ENCODE measurements at regions not wholly inside any gene's neighbourhood (a gene's known extent, or its start where the extent isn't known, plus 50 kb on each side); places are given as distances from the start of the nearest gene placed in this dataset.

DNA sequence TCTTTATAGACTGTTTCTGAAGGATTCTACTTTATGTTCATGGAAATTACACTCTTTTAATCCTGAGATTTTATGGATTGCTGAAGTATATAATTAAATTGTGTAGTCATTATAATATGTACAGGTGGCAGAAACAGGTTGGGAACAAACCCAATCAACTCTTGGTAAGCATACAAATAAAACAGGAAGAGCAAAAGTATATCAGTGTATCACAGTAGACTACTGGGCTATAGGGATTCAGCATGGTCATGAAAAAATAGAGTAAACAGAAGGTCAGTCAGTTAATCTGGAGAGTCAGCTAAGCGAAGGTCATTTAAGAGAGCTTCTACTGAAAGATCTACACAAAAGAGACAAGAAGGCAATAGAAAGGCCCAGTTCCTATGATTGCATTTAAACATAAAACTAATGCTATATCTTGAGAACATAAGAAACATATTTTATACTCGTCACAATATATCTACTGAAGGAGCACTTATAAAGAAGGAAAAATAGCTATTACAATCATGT, 178.9 kb upstream of the ECI2 start:
- peaks cover 21% of the 10 kb centered on the region; the same call in 1 of the 2 replicates for H3K9me3 ChIP-seq (ENCODE audit: low read length)
- no TSS peak for BruUV-seq (replicated peaks)
- intact Hi-C loops (cut with micrococcal nuclease): loop anchor here (10.0 kb wide), 1 partner anchor 461 kb away; the partner anchor contains the start of gene CDYL

GRCh38 chr6:4313044-4313686, 177.8 kb upstream of the ECI2 start:
- Histone ChIP-seq H3K27me3 (ENCODE audit: low read length) (no peaks in the 10 kb centered on the region), H3F3A (ENCODE audit: low read length, unreplicated experiment) (peaks cover 4% of the 10 kb centered on the region), H3K9me3 (ENCODE audit: low read length) (peaks cover 21% of the 10 kb centered on the region; the same call in 1 of the 2 replicates), H3K4me2 (ENCODE audit: low read length) (peak overlapping the region; percentile 64), H3K36me3 (ENCODE audit: low read depth, low read length) (0 out of 2 replicates have a peak, but pooled peaks cover 3% of the 10 kb centered on the region), H3K79me2 (ENCODE audit: low read length) (no peaks in the 10 kb centered on the region), H4K20me1 (ENCODE audit: low read length) (no peaks in the 10 kb centered on the region), H3K27ac (ENCODE audit: low read length) (peak overlapping the region; percentile 91), H3K9me2 (replicated peaks; ENCODE audit: low read length) (no peaks in the 10 kb centered on the region), H3K4me1 (ENCODE audit: insufficient read depth, low read length) (peaks cover 28% of the 10 kb centered on the region), H3K4me3 (ENCODE audit: low read length) (peak overlapping the region; percentile 30; the same call in 1 of the 2 replicates), H2AFZ (ENCODE audit: low read length) (peak overlapping the region; percentile 36; the same call in 1 of the 2 replicates), H3K9ac (ENCODE audit: low read length) (peak overlapping the region; percentile 69)
- TF ChIP-seq, protein P1, sequence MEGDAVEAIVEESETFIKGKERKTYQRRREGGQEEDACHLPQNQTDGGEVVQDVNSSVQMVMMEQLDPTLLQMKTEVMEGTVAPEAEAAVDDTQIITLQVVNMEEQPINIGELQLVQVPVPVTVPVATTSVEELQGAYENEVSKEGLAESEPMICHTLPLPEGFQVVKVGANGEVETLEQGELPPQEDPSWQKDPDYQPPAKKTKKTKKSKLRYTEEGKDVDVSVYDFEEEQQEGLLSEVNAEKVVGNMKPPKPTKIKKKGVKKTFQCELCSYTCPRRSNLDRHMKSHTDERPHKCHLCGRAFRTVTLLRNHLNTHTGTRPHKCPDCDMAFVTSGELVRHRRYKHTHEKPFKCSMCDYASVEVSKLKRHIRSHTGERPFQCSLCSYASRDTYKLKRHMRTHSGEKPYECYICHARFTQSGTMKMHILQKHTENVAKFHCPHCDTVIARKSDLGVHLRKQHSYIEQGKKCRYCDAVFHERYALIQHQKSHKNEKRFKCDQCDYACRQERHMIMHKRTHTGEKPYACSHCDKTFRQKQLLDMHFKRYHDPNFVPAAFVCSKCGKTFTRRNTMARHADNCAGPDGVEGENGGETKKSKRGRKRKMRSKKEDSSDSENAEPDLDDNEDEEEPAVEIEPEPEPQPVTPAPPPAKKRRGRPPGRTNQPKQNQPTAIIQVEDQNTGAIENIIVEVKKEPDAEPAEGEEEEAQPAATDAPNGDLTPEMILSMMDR (conservative IDR thresholded peaks at IDR 0.05; ENCODE audit: low read depth, low read length): peak; percentile 74
- TF ChIP-seq EZH2 (IDR thresholded peaks at IDR 0.05; ENCODE audit: low read length, unreplicated experiment) (no peak), EZH2phosphoT487 (IDR thresholded peaks at IDR 0.05; ENCODE audit: borderline replicate concordance, low read length) (no peak)
- intact Hi-C loops (cut with micrococcal nuclease): loop anchor here (1.0 to 10.0 kb wide), 5 partner anchors 88 to 623 kb away; partner anchors contain the start of gene CDYL
- ATAC-seq (peak; percentile 78), DNase-seq (peak; percentile 98)
- no TSS peak for BruUV-seq (replicated peaks)
- POLR2A ChIA-PET (ENCODE audit: unreplicated experiment): no interaction called here
- CTCF ChIA-PET: interaction anchor here (0.5 to 0.7 kb wide), 2 partner anchors 462 to 821 kb away, joined by 4 to 11 read pairs; no protein-coding TSS in a partner anchor

More for the DNA sequence above, 178.9 kb upstream of the ECI2 start:
- DNase-seq: no peak
- POLR2A ChIA-PET (ENCODE audit: unreplicated experiment): interaction anchor here (0.6 kb wide), 1 partner anchor 1157 kb away, joined by 3 read pairs; the partner anchor contains the start of gene TUBB2A
- no peak overlapping the region for H2AFZ ChIP-seq (ENCODE audit: low read length)
- TF ChIP-seq EZH2phosphoT487 (IDR thresholded peaks at IDR 0.05; ENCODE audit: borderline replicate concordance, low read length): no peak
- no peak for TF ChIP-seq EZH2 (IDR thresholded peaks at IDR 0.05; ENCODE audit: low read length, unreplicated experiment)
- H3K9me2 ChIP-seq (replicated peaks; ENCODE audit: low read length): no peaks in the 10 kb centered on the region
- peaks cover 4% of the 10 kb centered on the region for H3F3A ChIP-seq (ENCODE audit: low read length, unreplicated experiment)
- no peaks in the 10 kb centered on the region for H4K20me1 ChIP-seq (ENCODE audit: low read length)
- no peak overlapping the region for H3K4me3 ChIP-seq (ENCODE audit: low read length)
- peak overlapping the region; percentile 91 for H3K27ac ChIP-seq (ENCODE audit: low read length)
- H3K27me3 ChIP-seq (ENCODE audit: low read length): no peaks in the 10 kb centered on the region
- H3K4me2 ChIP-seq (ENCODE audit: low read length): no peak overlapping the region
- H3K79me2 ChIP-seq (ENCODE audit: low read length): no peaks in the 10 kb centered on the region
- peak overlapping the region; percentile 69; the same call in 1 of the 2 replicates for H3K9ac ChIP-seq (ENCODE audit: low read length)
- peaks cover 34% of the 10 kb centered on the region for H3K4me1 ChIP-seq (ENCODE audit: insufficient read depth, low read length)
- H3K36me3 ChIP-seq (ENCODE audit: low read depth, low read length): 0 out of 2 replicates have a peak, but pooled peaks cover 3% of the 10 kb centered on the region
- CTCF ChIA-PET: interaction anchor here (0.7 kb wide), 1 partner anchor 461 kb away, joined by 11 read pairs; no protein-coding TSS in a partner anchor
- ATAC-seq: no peak

DNA sequence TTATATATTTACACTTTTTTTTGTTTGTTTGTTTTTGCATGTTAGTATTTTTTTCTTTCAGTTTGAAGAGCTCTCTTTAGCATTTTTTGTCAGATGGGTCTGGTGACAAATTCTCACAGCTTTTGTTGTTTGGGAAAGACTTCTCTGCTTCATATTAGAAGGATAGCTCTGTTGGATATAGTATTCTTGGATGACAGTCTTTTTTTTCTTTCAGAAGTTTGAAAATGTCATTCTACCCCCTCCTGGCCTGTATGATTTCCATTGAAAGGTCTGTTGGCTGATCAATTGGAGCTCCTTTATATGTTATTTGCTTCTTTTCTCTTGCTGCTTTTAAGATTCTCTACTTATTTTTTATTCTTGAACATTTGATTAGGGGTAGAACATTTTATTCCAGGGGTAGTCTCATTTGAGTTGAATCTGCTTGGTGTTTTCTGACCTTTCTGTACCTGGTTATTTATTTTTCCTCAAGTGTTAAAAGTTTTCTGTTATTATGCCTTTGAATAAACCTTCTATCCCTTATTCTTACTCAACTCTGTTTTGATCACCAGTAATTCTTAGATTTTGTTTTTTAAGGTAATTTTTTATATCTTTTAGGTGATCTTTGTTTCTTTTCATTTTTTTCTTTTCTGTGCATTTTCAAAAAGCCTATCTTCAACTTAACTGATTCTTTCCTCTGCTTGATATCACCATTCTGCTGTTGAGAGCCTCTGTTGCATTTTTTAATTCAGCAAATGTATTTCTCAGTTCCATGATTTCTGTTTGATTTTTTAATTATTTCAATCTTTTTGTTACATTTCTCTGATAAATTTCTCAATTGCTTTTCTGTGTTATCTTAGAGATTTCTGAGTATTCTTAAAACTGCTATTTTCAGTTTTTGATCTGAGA, 176.8 kb upstream of the ECI2 start:
- ChIA-PET POLR2A (ENCODE audit: unreplicated experiment) (no interaction called here), CTCF (no interaction called here)
- BruUV-seq (replicated peaks): no TSS peak
- TF ChIP-seq EZH2phosphoT487 (IDR thresholded peaks at IDR 0.05; ENCODE audit: borderline replicate concordance, low read length): no peak
- no peak for TF ChIP-seq EZH2 (IDR thresholded peaks at IDR 0.05; ENCODE audit: low read length, unreplicated experiment)
- TF ChIP-seq, protein P1 (conservative IDR thresholded peaks at IDR 0.05; ENCODE audit: low read depth, low read length): no peak
- 0 out of 2 replicates have a peak, but pooled peaks cover 3% of the 10 kb centered on the region for H3K36me3 ChIP-seq (ENCODE audit: low read depth, low read length)
- no peak for DNase-seq
- no peak overlapping the region for H2AFZ ChIP-seq (ENCODE audit: low read length)
- no peak for ATAC-seq
- peaks cover 22% of the 10 kb centered on the region for H3K4me1 ChIP-seq (ENCODE audit: insufficient read depth, low read length)
- intact Hi-C loops (cut with micrococcal nuclease): loop anchor here (2.0 to 10.0 kb wide), 2 partner anchors 89 to 463 kb away; partner anchors contain the start of gene CDYL
- peaks cover 4% of the 10 kb centered on the region for H3F3A ChIP-seq (ENCODE audit: low read length, unreplicated experiment)
- no peaks in the 10 kb centered on the region for H3K27me3 ChIP-seq (ENCODE audit: low read length)
- 0 out of 2 replicates have a peak overlapping the region, but pooled peaks have one; percentile 91 for H3K27ac ChIP-seq (ENCODE audit: low read length)
- no peak overlapping the region for H3K4me2 ChIP-seq (ENCODE audit: low read length)
- no peaks in the 10 kb centered on the region for H4K20me1 ChIP-seq (ENCODE audit: low read length)
- peaks cover 21% of the 10 kb centered on the region; the same call in 1 of the 2 replicates for H3K9me3 ChIP-seq (ENCODE audit: low read length)
- H3K79me2 ChIP-seq (ENCODE audit: low read length): no peaks in the 10 kb centered on the region
- H3K9ac ChIP-seq (ENCODE audit: low read length): peak overlapping the region; percentile 69; the same call in 1 of the 2 replicates
- no peaks in the 10 kb centered on the region for H3K9me2 ChIP-seq (replicated peaks; ENCODE audit: low read length)
- no peak overlapping the region for H3K4me3 ChIP-seq (ENCODE audit: low read length)
